SKM-1 (cell line): ENCODE measurements at regions not wholly inside any gene's neighbourhood (a gene's known extent, or its start where the extent isn't known, plus 50 kb on each side); places are given as distances from the start of the nearest gene placed in this dataset.
"Not testable (repeated sequence)": the region's sequence is repeated elsewhere in the genome, so short reads cannot be mapped to it uniquely, and the experiment has no call there.

Source experiments
- DNase-seq: peaks from one replicate; lab custom pipeline; 2025; ENCODE audit not compliant: unreplicated experiment; lab: John Stamatoyannopoulos, UW

DNA sequence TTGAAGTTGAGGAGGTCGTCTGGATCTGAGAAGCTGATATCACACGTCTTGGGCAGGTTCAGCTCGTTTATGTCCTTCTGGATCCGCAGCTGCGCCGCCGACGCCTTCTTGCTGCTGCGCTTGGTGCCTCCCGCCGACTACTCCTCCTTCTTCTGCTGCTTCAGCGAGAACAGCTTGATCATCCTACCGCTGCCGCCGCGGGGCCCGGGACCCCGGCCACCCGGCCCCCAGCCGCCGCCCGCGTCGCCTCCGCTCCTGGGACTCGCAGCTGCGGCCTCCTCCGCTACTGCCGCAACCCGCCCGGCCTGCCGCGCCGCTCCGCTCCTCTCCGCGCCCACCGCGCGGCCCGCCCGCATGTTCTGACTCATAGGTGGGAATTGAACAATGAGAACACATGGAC lies 1710.6 kb downstream of the TP53TG3F start:
- DNase-seq = not testable (repeated sequence)

DNA sequence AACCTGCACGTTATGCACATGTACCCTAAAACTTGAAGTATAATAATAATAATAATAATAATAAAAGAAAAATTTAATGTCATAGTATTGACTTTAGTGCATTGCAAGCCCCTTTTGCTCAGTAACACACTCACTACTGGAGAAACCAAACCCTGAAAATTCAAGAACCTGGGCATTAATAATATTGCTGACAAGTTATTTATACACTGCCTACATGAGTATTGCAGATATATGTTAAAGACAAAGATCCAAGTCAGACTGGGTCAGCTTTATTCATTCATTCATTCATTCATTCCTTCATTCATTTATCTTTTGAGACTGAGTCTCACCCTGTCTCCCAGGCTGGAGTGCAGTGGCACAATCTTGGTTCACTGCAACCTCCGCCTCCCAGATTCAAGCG lies 1711.2 kb downstream of the TP53TG3F start:
- DNase-seq = no peak

DNA sequence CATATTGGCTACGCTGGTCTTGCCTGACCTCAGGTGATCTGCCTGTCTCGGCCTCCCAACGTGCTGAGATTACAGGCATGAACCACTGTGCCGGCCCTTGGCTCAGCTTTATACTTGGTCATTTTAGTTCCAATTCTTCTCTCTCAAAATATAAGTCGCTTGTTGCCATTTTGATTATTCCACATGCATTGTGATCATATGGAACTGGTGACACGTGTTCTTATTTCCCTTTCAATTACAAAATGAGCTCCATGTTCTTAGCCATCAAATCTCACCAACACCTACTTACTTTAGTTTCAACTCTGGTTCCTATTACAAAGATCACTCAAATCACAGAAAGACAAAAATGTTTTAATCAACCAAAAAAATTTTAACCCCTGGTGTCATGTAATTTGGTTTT lies 1711.7 kb downstream of the TP53TG3F start:
- no peak for DNase-seq

DNA sequence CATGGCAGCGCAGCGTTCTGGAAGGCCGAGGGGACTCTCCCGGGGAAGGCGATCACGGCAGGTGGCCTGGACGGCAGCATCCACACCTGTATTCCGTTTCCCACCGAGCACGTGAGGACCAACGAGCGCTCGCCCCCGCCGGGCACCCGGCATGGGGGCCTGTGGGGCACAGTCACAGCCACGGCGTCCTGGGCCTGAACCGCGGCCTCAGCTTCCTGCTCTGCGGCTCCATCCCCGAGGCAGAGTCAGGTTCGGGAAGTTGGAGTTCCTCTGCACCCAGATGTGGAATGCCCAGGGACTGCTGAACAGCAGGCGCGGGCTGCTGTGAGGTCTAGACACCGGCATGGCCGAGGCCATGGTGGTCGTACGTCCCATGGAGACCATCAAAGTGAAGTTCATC lies 1713.9 kb downstream of the TP53TG3F start:
- no peak for DNase-seq

DNA sequence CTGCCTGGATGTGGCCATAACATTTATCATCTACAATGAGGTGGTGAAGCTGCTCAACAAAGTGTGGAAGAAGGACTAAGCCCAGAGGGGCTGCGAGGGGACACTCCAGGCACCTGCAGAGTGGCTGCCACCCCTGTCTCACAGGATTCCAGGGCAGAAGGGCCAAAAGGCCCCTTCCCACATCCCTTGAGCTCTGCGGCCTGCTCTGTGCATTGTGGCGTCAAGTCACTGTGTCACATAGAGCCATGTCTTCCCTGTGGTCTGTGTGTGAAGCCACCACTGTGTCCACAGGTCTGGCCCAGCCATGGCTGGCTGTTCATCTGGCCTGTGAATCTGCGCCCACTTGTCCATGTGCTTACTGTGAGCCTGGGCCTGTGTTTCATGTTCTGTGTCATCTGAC lies 1714.6 kb downstream of the TP53TG3F start:
- DNase-seq = no peak

DNA sequence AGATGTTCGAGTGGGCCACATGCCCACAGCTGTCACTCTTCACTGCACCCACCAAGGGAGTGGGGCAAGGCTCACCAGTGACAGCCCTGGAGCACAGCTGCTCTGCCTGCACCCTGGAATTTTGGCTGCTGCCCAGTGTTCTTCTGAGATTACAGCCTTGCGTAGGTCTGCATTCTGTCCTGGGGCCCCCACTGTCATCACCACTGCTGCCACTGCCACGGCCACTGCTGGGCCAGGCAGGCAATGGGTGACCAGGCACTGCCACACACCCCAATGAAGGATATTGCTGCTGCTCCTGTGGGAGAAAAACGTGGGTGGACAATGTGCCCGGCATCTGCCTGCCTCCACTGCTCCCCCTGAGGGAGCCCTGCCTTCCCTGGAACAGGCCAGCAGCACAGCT lies 1717.0 kb downstream of the TP53TG3F start:
- DNase-seq = no peak

DNA sequence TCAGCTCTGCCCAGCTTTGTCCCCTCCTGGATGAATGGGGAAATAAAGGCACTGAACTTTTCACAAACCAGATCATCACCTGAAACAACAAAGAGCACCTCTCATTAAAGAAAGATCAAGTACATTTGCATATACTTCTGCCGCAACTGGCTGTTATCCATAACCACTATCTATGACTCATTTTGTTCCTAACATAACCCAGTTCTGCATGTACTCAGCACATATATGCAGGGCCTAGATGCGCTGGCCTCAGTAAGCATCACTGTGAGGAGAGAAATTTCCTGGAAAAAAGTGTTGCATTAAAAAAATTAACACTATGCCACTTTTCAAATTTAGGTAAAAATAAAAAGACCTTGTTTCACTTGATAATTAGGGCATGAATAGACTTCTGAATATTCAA lies 1718.4 kb downstream of the TP53TG3F start:
- DNase-seq = no peak

DNA sequence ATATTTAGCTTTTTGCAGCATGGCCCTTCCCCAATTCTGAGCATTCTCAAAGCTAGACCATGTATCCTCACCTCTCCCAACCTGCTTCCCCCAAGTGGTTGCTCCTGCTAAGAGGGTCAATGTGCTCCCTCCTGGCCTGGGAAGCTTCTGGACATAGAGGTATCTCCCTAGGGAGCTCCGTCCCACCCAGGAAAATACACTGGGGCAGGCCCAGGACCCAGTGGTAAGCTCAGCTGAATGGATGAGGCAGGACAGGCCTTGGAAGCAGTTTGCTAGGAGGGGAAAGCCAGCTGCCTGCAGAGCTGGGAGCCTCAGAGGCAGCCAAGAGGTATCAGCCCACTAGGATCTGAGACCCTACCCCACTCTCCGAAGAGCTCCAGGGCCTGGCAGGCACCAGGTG lies 1721.6 kb downstream of the TP53TG3F start:
- no peak for DNase-seq

DNA sequence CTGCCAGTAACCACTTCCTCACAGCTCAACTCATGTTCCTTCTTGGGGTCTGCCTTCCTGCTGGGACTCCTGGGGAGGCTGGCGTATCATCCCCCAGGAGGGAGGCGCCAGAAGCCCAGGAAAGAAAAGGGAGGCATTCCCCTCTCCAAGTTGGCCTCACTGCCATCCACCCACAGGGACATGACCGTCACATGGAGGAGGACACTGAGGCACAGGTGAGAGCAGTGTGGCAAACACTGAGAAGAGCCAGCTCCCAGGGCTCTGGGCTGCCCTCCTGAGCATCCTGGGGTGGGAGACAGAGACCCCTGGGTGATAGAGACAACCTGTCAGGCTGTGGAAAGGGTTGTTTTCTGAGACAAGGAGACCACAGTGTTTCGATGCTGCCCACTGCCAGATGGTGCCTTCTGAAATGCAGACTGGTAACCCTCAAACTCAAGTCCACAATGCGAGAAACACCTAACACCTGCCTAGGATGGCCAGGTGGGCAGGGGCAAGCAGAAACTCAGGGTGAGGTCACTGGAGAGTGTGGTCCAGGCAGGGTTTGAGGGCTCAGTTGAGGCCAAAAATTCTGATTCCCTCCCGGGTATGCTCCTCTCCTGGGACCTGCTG lies 1722.1 kb downstream of the TP53TG3F start:
- DNase-seq = no peak

DNA sequence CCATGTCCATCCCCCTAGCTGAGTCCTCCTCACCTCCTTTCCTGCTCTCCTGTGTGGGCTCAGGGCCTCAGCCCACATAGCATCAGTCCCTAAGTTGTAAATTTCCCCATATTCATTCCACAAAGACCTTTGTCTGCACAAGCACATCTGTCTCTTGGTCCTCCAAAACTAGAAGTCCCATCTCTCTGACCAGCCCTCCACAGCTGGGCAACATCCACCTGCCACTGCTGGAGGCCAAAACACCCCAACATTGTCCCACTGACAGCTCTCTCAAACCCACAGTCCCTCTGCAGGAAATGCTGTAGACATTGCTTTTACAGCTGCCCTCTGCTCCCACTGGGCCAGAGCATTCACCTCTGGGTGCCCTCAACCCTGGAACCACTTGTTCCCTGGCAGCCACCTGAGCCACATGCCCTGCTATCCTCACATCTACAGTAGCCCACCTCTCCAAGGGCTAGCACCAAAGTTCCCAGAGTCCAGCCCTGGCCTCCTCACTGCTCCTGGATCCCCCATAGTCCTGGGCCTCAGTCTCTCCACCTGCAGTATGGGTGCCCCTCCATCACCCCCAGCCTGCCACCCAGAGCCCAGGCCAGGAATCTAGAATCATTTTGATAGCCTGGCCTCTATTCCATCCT lies 1722.7 kb downstream of the TP53TG3F start:
- DNase-seq = no peak

DNA sequence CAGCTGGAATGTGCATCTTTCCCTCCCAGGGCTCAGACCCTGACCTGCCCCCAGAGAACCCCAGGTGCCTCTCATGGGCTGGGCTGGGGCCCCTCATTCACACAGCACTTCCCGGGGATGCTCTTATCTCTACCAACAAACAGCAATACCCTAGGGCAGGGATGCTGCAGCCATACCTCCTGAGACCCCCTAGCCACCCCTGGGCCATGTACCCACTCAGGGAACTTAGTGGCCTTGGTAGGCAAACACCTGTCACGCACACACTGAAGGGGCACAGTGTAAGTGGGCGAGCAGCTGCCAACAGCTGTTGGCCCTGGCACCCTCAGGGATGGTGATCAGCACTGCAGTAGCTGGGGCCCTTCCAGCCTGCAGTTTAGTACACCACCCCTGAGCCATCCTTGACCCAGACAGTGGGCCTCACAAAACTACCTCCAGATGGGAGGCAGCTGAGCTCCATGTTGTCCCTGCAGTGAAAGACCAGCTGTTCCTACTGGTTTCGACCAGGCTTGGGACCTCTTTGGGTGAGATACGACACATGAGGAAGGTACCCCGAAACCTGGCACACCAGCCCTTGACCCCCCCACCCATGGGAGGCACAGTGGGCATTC lies 1723.6 kb downstream of the TP53TG3F start:
- no peak for DNase-seq

DNA sequence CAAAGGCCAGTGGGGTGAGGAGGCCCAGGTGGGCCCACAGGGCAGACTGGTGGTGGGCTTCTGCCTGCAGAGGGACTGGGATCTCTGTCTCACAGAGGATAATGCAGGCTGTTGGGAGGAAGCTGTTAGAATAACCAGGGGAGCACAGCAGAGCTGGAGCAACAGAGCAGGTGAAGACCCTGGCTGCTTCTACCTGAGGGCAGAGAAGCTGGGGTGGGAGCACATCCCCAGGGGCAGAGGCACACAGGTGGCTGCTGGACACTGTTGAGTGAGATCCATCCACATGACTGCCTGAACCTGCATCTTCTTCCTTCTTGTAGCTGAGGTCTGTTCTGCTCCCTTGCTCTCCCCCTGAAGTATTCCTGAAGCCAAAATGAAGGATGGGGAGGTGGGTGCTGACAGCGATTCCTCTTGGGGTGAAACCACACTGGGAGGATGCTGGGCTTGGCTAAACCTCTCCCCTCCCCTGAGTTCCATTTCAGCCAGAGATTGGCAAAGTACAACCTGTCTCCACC lies 1725.0 kb downstream of the TP53TG3F start:
- DNase-seq = no peak

DNA sequence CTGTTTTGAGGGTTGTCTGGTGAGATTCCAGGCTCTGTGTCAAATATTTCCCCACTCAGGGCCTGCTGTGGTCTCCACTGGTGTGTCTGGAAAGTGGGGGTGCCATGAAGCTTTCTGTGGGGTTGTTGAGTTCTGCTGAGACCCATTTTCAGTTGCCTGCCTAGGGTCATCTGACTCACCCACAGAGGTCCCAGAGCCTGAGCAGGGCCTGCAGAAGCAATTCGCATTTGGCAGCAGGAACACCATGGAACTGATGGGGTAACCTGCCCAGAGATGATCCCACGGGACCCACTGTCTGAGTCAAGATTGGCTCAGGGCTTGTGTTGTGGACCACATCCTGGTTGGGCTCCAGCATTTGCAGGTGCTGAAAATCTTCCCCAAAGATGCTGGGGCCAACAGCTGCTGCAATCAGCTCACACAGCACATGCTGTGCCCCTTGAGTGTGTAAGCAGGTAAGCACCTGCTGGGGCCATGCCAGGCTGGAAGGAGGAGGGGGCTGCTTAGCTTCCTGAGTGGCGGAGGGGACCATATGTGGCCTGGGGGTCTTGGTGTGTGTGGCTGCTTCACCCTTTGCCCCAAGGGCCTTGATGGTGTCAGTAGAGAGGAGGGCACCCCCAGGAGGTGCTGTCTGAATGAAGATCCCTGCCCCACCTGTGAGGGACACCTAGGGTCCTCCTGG lies 1726.1 kb downstream of the TP53TG3F start:
- DNase-seq = no peak

DNA sequence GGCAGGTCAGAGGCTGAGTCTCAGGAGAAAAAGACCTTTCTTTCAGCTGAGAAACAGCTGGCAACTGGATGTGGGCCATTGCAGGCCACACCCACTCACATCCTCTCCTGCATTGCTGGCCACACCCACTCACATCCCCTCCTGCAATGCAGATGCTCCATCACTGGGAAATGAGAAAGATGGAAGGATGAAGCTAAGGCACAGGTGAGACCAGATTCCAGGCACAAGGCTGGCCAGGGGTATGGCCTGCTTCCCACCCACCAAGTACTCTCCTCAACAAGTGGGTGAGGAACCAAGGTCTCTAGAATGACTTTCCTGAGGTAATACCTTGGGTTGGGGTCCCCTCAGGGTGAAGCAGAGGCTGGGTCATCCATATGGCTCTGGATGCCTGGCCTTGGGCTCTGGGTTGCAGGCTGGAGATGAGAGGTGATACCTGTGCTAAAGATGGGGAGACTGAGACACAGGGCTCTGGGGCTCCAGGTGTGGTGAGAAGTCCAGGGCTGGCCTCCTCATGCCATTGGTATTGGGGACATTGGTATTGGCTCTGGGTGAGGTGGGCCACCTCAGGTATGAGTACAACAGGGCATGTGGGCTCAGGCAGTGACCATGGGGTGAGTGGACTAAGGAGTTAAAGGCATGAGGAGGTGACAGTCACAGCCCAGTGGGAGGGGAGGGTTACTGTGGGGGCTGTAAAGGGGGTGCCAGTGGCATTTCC lies 1726.8 kb downstream of the TP53TG3F start:
- DNase-seq = no peak

DNA sequence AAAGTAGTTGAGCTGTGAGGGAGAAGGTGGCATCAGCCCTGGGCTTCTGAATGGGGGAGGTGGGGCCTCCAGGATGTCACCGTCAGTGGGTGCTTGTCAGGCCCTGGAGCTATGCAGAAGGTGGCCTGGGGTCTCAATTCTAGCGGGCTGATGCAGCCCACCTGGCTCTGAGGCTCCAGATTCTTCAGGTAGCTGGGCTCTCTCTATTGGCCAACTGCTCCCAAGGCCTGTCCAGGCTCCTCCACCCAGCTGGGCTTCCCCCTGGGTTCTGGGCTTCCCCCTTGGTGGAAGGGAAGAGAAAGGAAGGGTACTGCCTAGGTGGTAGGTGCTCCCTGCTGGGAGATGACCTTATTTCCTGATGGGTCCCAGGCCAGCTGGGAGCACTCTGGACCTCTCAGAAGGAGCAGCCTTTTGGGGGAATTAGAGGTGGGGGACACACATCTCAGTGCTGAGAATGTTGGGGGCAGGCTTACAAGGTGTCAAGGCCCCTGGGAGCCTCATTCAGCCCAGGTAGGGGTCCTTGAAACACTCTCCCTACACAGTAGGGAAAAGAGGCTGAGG lies 1728.3 kb downstream of the TP53TG3F start:
- no peak for DNase-seq

DNA sequence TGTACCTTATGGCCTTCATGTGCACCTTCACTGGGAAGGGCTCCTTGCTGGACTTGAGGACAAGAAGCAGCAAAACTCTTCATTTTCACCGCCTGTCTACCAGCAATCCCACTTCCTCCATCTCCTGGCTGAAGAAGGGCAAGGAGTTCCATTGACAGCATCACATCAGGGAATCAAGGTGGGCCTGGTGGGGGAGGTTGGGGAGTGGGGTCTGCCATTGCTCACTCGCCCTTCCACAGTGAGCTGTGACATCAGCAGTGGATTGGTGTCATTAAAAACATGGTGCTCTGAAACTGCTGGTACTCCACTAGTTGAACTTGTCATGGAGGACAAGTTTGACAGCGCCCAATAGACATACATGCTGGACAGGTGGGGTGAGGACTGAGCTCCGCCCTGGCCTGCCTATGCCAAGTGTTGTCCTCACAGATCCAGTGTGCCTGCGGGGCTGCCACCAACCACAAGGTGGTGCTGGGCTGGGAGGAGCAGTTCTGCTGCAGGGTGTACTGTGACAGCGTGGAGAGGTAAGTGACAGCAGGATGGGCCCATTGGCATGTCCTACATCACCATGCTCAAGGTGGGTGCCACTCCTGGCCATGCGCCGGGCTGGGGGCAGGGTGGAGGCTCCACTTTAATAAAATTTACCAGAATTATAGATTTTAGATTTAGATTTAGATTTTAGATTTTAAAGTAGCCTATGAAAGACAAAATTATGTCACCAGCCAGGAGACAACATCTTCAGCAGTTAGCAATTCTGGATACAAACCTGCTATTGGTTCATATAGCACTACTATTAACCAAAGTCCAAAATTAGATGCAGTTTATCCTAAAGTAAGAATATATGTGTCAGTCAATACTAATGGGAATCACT lies 1729.1 kb downstream of the TP53TG3F start:
- peak; percentile 15 for DNase-seq

DNA sequence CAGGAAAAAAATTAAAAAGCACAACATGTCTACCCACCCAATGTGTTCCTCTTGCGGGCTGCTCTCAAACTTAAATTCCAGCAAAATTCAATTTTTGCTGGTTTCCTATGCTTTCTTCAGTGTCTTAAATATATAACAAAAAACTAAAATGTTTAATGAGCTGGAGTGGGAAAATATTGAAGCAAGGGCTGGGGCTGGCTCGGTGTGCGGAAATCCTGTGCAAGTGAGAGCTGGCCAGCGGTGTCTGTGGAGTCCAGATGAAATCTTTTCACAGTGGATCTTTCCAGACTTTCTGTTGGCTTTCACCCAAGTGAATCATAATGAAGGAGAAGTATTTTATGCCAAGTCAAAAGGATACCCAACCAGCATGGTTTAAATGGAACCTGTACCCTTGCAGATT lies 1733.6 kb downstream of the TP53TG3F start:
- no peak for DNase-seq

DNA sequence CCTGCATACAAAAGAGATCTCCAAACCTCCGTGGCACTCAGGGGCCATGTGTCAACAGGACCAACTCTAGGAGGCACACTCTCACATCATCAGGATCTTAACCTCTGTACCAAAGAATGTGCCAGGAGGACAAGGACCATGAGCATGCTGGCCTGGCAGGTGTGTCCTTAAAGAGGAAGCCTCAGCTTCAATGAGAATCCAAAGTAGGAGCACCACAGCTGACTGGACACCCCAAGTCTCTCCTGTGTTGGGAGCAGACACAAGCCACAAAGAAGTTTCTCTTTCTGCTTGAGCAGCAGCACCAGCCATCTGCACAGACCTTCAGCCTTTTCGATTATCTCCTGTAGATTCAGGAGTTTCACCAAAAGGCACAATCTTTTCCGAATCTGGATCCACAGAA lies 1734.5 kb downstream of the TP53TG3F start:
- DNase-seq = no peak

DNA sequence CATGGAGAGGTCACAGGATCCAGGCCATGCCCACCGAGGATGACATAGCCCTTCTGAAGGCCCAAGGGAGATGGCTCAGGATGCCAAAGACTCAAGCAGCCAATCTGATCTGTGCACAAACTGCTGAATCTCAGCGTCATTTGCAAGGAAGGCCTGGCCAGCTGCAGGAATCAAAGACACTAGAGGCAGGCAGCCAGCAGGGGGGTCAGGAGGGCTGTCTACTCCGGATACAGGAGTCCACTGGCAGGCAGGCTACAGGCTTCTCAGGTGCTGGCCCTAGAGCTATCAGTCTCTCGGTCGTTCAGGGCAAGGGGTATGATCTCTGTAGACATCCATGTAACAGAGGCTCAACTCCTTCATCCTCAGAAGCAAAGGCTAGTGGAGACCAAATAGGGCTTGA lies 1735.3 kb downstream of the TP53TG3F start:
- no peak for DNase-seq
